Activated T-cell treated with anti-CD3 and anti-CD28 coated beads, Interleukin-2, amount 50 U/mL, for 48 hours (primary cell): ENCODE measurements at regions not wholly inside any gene's neighbourhood (a gene's known extent, or its start where the extent isn't known, plus 50 kb on each side); places are given as distances from the start of the nearest gene placed in this dataset.

Experiments
- DNase-seq, 2 experiments: peaks; one replicate each; pipeline ENCODE4 v3.0.0-alpha.2; 2020

DNA sequence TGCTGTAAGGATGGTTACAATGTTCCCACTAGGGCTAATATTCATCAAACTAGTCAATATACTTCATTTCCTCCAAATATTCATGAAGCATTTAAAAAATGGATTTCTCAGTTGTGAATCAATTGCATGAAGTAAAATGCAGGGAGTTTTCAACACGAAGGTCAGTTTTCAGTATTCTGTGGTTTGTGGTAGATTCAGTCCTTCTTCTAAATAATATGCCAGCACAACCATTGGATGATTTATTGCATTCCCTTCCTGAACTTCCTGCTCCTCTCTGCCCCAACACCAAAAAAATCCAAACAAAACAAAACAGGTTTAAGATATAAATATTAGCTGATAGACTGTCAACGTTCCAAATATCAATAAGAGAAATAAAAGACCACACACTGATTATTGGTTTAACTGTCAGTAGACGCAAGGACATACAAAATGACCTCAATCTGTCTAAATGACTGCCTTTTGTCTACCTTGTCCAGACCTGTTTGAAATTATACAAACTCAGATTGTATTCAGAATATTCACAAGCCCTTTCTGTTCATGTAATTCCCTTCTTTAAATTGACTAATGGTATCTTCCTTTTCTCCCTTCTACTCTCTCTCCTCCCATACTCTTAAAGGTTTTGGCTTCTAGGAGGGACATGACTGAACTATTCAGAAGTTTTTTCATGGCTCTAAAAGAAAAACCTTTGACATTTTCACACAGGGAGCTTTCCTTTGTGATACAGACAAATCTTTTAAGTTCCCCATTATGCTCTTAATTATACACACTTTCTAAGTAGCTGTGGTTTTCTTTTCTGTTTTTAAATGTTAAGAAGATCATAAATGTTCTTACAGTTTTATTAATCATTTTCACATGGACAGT is 92.6 kb upstream of the STT3B start:
- no peak for DNase-seq

DNA sequence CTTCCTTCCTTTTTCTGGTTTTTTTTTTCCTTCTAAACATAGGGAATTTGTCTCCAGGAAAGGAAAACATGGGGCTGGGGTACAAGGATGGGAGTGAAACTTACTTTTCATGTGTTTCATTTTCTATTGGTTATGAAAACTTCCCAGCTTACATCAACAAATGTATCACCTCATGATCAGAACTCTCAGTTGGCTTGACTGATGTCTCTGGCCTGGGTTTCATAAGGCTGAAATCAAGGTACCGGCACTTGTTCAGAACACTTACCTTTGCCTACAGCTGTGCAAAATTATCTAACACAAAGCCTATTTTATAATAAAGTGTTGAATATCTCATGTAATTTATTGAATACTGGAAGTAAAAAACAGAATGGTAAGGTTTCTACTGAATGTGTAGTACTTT is 91.8 kb upstream of the STT3B start:
- DNase-seq, result no peak

DNA sequence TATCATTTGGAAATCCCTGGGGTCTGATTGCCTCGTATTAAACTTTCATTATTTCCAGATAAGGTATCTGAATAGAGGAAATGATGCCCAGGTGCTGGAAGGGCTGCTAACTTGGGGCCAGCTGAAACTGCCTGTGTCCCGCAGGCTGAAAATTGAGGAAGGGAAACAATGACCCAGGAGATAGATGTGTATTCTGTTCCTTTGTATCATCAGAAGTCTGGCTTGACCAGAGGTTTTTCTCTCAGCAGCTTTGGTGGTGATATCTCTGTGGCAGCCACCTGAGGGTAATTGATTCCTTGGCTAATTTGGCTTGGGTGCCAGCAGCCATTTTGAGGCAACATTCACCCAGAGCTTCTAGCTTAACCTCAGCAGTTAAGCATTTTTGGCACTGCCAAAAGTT is 90.0 kb upstream of the STT3B start:
- DNase-seq, result no peak

DNA sequence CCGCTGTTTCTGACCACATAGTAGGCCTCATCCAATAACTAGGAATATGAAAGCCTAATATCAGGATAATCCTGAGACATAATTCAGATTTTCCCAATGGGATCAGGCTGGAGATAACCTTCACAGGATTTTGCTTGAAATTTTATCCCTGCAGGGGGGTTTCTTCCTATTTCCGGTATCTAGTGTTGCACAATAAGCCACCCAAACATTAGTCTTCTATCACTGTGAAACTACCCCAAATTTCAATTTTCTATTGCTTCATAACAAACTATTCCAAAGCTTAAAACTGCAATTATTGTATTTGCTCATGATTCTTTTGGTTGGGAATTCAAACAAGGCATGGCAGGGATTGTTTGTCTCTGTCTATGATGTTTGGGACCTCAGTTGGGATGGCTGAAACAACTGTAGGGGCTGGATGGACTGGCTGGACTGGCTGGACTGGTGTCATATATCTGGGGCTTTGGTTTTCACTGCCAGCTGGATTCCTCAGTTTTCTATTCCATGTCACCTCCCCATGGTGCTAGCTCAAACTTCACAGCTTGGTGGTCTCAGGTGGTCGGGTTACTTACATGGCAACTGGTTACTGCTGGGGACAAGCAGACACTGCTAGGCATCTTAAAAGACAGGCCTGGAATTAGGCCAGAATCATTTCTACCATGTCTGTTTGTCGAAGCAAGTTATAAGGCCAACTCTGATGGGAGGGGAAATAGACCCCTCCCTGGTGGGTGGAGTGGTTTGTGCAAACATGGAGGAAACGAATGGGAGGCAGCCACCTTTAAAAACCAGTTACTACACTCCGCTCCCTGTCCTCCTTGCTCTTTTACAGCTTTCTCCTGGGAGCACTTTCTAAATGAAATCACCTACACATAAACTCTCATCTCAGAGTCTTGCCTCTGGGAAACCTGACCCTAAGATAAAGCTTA is 88.2 kb upstream of the STT3B start:
- DNase-seq, result no peak

DNA sequence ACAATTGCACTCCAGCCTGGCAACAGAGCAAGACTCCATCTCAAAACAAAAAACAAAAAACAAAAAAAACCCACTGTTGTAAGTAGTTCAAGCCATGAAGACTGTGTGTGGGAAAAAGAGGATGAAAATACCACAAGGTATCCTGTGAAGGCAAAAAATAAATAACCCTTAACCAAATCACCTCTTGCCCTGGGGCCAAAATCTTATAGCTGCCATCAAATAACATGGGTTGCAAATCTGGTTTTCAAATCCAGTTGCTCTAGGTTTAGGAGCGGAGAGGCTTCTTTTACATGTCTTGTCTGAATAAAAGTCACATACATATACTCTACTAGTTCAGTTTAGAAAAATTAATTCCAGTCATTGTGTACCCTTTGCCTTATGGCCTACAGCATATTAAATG is 87.0 kb upstream of the STT3B start:
- no peak for DNase-seq

DNA sequence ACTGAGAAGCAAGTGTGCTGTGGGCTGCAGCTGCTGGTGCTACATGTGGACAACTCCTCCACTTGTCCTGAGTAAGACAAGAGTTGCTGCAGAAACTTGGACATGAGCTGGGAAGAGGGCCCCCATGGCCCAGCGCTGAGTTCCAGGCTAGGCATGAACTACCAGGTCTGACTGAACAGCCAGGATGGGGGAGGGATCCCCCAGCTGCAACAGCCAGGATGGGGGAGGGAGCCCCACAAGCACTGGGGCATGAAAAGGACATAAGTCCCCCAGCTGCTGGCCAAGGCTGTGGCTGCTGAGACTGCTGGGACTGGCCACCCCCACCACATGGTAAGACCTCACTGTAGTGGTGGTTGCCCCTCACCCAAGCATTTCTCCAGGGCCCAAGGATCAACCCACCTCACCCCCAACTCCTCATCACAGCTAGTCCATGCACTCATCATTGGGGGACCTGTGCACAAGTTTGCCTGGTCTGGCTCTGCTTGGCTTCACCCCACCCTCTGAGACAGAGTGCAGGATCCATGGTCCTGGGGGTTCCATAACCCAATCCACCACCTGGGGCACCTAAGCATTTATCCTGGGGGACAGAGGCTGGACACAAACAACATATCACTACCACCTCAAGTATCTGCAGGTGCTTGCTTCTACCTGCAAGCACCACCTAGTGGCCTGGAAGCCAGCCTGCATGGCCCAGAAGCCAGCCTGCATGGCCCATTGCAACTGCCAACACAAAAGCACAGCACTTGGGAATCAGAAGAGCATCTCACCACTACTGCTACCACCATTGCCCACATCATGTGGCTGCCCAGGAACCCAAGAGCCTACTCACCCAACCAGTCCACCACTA is 84.5 kb upstream of the STT3B start:
- DNase-seq, result peak; percentile 31 to 46

DNA sequence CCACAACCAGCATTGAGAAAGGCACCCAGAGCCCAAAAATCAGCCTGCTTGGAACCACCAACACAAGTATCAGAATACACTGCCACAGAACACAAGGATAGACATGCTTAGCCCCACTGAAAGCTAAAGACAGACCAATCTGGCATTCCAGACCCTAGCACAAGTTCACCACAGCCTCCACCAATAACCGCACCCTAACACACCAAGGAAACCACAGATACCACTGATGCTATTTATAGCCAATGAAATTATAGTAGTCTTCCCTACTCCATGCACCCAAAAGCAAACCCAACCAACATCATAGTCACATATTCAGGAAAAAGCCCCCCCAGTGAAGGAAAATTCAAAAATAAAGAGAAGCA is 83.9 kb upstream of the STT3B start:
- DNase-seq, result no peak

DNA sequence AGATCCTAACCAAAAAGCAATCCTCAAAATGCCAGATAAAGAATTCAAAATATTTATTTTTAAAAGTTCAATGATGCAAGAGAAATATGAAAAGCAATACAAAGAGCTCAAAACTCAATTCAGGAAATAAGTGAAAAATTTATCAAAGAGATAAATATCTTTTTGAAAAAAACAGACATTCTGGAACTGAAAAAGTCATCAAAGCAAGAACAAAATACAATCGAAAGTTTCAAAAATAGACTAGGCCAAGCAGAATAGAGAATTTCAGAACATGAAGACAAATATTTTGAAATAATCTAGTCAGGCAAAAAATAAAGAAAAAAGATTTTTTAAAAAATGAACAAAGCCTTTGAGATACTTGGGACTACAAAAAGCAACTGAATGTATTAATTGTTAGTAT is 83.4 kb upstream of the STT3B start:
- DNase-seq, result no peak

DNA sequence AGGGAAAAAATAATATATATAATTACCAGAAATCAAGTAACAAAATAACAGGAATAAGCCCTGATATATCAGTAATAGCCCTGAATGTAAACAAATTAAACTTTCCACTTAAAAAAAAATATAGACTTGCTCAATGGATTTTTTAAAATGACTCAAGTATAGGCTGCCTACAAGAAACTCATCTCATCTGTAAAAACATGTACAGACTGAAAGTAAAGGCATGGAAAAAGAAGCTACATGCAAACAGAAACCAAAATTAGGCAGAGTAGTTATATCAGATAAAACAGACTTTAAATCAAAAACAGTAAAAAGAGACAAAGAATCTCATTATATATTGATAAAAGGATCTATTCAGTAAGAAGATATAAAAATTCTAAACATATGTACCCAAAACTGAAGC is 82.4 kb upstream of the STT3B start:
- DNase-seq, result no peak

DNA sequence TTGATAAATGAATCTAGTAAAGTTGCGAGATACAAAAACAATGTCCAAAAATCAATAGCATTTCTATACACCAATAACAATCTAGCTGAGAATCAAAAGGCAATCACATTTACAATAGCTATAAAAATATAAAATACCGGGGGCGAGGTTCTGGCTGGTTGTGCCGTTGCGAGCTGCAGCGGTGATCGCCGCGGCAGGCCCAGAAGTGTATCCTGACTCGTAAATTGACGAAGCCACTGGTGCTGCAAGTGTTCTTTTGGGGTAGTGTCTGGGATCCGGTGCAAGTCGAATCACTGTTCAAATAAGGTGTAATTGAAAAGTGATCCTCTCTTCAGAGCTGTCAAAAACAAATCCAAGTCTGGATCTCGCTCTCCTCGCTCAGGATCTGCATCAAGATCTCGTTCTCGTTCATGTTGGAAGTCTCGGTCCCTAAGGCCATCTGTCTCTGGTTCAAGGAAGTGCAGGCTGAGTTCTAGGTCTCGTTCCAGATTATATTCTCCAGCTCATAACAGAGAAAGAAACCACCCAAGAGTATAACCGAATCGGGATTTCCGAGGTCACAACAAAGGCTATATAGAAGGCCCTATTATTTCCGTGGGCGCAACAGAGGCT is 80.1 kb upstream of the STT3B start:
- DNase-seq, result no peak

DNA sequence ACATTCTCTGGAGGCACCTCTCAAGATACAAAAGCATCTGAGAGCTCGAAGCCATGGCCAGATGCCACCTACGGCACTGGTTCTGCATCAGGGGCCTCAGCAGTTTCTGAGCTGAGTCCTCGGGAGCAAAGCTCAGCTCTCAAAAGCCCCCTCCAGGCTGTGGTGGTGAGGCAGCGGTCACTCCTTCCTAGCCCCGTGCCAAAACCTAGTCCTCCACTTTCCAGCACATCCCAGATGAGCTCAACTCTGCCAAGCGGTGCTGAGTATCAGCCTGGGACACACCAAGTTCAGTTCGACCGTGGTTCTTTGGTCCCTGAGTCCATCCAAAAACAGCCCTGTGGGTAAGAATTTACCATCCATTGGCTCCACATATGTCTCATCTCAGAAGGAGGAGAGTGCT is 79.3 kb upstream of the STT3B start:
- no peak for DNase-seq

DNA sequence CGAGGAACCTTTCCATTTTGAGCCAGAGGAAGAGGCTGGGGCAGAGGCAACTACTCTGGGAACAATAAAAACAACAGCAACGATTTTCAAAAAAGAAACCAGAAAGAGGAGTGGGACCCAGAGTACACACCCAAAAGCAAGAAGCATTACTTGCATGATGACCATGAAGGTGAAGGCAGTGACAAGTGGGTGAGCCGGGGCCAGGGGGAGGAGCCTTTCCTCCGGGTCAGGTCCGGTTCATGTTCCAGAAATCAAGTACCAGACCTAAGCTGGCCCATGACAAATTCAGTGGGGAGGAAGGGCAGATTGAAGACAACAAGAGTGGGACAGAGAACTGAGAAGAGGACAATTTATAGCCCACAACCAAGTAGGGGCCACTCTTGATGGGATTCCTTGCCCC is 77.2 kb upstream of the STT3B start:
- no peak for DNase-seq

DNA sequence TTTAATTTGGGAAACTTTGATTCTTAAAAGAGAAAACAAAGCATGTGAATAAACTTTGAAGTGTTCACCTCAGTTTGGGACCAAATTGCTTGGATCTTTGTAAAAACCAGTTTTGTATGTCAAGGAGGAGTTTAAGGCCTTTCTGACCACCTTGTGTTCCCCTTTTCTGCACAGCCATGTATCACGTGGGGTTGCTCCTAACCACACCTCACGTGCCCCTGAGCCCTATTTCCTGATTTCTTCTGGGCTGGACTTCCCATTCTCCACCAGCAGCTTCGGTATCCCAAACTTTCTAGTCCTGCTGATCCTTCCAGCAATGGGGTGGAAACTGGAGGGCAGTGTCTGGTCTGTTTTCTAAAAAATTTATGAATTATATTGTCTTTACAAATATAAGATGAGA is 76.4 kb upstream of the STT3B start:
- no peak for DNase-seq

DNA sequence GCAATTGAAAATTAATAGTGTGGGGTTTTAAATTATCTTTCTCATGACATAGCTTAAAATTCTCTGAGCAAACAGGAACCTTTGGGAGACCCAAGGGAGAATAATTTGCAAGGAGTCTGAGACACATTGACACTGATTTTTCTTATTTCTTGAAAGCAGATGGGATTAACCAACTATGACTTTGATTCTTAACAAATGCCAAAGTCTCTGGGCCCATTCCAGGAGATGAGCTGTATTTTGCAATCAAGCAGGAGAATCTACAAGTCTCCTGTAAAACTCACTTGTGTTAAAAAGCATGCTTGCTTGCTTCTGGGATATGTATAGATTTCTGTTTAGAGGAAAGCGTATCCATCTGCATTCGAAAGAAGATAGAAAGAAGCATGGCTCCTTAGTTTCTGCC is 71.3 kb upstream of the STT3B start:
- DNase-seq, result no peak

DNA sequence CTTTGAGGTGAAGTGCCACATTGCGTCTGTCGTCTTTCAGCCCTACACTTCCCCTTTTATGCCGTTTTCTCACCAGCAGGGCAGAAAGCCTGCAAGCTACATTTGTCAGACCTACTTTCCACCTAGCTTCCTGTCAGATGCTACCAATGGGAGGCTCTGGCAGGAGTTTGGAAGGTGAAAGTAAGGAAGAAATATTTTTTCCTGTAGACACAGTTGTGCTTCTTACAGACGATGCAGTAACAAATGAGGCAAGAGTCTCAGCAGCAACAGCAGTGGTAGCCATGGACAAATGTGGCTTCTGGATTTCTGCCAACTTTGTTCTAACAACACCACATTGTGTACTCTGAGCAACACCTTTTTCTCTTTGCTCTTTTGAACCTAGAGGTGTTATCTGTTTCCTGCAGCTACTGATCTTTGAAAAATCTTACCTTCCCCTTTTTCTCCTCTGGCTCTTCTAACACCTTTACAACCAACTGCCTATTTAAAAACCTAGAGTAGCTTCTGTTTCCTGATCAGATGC is 70.6 kb upstream of the STT3B start:
- DNase-seq, result peak in 1 of 2 experiments; percentile 37

DNA sequence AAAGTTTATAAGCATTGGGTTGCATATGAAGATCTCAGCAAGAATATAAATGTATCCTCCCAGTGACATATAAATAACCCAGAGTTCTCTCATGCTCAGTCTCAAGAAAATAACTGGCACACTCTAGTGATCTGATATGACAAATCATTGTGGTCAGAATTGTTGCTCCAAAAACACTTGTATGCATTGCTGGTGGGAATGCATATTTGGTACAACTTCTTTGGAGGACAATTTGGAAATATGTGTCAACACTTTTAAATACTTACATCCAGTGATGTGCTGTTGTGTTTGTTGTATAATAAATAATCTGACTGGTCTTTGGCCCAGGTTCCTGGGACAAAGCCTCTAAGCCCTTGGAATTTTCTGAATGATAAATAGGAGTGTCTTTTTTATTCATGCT is 66.7 kb upstream of the STT3B start:
- DNase-seq, result no peak

DNA sequence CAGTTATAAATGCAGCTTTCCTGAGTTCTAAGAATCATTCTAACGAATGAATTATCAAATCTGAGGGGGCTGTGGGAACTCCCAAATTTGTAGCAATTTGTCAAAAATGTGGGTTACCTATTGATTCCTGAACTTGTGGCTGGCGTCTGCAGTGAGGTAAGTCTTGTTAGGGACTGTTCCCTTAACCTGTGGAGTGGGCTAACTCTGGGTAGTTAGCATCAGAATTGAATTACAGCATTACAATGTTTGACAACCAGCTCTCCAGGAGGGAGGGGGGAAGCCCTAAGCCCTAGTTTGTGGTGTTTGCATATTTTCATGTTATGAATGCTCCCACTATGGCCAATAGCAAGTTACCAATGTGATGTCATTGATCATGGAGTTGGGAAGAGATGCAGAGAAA is 65.9 kb upstream of the STT3B start:
- DNase-seq, result no peak

DNA sequence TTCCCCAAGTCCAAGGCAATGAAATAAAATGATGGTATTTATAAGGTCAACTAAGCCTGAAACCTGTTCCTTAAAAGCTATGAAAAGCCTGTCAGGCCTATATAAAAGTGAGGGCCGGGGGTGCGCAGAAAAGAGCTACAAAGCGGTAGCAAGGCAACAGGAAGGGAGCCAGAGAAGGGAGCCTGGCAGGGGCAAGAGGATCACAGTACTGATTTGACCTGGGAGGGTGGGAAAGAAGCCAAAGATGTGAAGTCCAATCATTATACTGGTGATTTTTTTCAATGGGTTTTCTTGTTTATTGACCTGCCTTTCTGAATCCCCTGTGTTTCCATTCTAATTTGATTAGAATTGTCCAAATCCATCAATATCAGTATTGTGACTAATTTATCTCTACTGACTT is 64.3 kb upstream of the STT3B start:
- no peak for DNase-seq

DNA sequence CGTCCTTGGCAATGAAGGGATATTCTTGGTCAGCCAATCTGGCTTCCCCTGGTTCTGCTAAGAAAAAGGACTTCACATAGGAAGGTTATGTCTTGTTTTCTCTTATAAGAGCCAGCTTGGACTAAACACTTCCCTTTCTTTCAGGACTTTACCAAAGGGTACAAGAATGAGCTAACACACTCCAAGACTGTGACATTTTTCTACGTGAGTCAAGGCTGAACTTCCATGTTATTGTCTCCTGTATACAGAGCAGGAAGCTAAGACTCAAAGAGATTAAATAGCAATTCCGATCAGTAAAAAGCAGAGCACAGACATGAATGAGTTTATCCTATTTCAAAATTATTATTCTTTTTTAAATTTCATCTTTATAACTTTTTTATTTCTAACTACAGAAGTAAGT is 63.3 kb upstream of the STT3B start:
- DNase-seq, result no peak

DNA sequence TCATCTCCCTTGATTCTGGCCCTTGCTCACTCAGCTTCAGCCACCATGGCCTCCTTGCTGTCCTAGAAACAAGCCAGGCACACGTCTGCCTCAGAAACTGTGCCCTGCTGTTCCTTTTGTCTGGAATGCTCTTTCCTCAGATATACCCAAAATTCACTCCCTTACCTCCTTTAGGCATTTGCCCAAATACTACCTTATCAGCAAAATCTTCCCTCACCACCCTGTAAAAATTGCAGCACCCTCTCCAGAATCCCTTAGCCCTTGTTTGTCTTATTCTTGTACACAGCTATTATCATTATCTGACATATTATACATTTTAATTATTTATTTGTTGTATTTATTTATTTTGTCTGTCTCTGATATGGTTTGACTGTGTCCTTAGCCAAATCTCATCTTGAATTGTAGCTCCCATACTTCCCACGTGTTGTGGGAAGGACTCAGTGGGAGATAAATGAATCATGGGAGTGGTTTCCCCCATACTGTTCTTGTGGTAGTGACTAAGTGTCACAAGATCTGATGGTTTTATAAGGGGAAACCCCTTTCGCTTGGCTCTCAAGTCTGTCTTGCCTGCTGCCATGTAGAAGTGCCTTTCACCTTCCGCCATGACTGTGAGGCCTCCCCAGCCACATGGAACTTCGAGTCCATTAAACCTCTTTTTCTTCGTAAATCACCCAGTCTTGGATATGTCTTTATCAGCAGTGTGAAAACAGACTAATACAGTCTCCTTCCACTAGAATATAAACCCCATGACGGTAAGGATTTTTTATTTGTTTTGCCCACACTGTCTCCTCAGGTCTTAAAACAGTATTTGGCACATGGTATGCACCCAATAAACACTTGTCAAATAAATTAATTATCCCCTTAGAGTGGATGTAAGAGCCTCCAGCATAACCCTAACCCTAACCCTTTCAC is 60.0 kb upstream of the STT3B start:
- peak; percentile 42 to 54 for DNase-seq

DNA sequence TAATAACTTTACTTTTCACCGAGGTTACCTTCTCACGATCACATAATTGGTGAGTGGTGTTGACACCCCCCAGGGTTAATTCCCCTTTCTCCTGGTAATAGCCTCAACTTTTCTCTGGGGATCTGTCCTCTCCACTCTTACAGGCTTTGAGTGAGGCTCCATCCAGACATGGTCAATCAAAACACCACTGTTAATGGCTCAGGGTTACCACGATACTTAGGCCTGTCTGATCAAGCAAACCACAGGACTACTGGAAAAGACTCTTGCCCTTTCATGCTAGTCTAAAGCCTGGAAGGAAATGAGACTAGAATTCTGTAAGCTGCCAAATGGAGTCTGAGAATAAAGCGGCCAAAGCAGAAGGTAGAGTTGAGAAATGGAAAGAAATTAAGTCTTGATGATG is 56.5 kb upstream of the STT3B start:
- DNase-seq, result no peak
